Globus pallidus (tissue), 1 donor: ENCODE measurements at regions not wholly inside any gene's neighbourhood (a gene's known extent, or its start where the extent isn't known, plus 50 kb on each side); places are given as distances from the start of the nearest gene placed in this dataset.

Experiments
- DNase-seq: peaks from one replicate; pipeline ENCODE4 v3.0.0-alpha.2; 2015; ENCODE audit warnings: low spot score

DNA sequence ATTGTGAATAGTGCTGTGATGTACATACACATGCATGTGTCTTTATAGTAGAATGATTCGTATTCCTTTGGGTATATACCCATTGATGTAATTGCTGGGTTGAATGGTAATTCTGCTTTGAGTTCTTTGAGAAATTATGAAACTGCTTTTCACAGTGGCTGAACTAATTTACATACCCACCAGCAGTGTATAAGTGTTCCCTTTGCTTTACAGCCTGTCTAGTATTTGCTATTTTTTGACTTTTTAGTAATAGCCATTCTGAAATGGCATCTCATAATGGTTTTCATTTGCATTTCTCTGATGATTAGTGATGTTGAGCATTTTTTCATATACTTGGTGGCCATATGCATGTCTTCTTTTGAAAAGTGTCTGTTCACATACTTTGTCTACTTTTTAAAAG, 54.5 kb upstream of the FAM78B start:
- DNase-seq, result no peak

DNA sequence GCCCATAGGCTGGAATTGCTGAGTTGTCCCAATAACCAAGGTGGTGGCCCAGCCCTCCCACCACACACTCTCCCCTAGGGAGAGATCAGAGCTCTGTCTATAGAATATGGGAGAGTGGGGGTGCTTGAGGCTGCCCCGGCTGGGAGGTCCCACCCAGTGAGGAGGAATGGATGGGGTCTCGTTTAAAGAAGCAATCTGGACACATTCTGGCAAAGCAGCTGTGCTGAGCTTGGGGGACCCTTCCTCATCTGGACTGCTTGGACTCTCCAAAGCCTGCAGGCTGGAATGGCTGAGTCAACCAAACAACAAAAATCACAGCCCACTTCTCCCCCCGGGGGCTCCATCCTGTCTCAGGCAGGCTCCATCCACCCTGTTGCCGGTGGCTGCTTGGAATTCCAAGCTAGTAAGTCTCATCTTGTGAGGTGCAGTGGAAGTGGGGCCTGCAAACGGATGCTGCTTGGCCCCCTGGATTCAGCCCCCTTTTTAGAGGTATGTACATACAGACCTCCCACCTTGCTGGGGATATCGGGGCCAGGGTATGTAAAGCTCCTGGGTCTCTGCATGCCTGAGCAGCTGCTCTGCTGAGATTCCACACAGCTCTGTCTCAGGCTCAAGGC, 67.1 kb upstream of the FAM78B start:
- DNase-seq, result no peak

DNA sequence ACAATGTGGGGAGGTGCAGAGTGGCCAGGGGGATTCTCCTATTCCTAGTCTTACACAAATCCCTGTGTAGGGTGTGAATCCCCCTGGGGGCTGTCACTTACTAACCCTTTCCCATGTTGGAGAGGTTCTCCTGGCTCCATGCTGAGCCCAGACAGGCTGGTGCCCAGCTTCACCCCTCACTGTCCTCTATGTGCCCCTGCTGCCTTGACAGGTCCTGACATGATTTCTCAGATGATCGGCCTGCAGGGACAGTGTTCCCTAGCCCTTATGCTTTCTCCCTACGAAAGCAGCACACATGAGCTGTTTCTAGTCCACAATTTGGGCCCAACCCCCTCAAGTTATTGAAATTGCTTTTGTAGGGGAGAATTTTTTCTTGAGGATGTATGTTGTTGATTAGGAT, 68.9 kb upstream of the FAM78B start:
- no peak for DNase-seq

DNA sequence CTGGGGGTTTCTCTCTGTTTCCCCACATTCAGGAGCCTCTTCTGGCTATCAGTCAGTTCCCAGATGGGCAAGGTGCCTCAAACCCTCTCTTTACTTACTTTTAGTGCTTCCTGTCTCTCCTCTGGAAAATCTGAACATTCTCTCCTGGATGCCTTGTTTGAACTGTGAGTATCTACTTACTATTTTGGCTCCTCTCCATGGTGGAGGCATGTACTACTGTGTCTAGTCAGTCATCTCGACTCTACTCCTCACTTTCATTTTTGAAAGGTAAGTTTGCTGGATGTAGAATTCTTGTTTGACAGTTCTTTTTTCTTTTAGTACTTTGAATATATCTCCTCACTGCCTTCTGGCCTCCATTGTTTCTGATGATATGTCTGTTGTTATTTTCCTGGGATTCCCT, 70.9 kb upstream of the FAM78B start:
- DNase-seq, result no peak

DNA sequence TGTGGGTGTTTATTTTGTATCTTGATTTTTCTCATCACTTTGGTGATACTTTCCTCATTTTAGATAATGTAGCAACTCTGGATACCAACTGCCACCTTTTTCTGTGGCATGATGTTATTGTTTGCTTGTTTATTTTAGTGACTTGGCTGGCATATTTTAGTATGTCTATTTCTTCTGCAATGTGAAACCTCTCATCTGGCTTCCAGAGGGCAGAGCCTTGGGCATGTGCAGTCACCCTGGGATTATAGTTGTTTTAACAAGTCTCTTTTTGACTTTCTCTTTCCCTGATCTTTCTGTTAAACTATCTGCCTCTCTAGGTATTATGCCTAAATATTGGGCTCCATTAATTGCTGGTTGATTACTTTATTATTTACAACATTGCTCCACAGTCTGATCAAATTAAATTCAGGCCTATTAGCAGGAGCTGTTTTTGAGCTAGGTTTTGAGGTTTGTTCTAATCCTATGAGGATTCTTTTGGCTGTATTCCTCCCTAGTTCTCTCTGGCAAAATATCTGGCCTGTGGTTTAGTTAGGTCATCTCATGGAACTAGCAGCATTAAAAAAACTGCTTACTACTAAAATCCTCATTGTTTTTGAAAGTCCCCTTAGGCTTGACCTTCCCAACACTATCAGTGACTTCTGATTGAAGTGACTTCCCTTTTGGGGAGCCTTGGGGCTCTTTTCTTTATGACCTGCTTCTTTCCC, 86.4 kb upstream of the FAM78B start:
- no peak for DNase-seq

DNA sequence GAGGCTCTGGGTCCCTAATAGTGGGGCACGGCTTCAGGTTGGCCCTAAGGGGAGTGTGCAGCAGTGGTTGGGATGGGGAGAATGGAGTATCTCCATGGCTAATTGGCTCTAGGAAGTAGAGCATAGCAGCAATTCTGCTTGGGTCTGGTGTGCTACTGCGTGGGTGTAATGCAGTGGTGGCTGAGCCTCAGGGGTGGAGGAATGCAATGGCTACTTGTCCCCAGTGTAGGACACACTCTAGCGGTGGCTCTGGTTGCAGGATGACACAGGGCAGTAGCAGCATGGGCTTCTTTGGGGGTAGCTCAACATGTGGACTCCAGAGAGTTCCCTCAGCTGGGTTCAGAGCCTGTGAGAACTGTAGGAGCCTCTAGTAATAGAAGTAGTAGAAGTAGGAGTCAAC, 91.2 kb upstream of the FAM78B start:
- DNase-seq, result no peak

DNA sequence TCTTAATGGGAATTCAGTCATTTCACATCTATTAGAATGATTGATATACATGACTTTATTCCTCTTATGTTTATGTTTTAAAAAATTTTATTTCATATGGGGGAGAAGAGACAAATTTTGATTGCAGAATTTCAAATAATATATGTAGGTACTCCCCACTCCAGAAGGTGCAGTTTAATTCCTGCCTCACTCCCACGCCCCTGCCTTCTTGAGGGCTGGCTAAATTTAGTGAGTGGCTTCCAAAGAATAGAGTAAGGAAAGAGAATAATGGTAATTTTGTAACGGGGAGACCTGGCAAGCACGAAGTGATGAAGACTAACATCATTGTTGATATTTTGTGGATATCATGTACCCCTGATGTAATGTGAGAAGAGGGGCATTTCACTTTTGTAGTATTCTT, 94.7 kb upstream of the FAM78B start:
- DNase-seq, result no peak

DNA sequence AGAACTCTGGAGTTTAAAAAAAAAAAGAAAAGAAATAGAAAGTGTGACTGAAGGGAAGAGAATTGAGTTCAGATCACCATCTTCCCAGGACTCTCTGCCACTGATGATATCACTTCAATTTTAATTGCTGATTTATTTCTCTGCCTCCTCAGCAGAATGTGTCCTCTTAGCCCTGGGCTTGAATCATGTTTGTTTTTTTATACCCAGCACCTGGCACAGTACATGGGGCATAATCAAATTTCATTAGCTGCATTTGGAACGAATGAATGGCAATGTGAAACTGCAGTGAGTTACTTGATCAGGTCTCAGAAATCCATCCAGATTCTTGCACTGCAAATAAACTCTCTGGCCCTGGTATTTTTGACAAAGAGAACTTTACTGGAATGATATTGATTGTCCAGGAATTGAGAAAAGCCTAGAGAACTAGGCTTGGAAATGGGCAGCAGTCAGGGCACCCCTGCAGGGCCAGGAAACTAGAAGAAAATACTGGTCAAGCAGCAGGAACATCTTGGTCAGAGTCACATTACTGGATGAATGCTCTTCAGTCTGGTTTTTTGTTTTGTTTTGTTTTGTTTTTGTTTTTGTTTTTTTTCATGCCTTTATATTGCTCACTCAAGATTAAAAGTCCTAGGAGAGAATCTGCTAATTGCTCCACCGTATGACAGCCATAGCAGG, 103.8 kb upstream of the FAM78B start:
- DNase-seq, result no peak

DNA sequence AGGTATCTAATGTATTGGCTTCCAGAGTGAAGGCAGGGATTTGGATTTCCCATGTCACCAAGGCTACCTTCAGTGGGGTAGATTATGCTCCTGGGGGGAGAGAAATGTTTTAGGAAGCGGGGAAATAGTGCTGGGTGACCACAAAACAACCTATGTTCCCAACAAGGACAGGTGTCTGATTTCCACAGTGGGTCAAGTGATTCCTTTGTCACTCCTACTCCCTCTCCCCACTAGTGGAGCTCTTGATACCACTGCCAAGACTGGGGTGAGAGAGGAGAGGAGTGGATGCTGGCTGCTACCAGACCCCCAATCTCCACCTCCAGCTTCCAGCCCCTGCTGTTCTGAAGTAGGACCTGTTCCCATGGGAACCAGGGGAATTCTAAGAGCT, 104.3 kb upstream of the FAM78B start:
- DNase-seq, result no peak

DNA sequence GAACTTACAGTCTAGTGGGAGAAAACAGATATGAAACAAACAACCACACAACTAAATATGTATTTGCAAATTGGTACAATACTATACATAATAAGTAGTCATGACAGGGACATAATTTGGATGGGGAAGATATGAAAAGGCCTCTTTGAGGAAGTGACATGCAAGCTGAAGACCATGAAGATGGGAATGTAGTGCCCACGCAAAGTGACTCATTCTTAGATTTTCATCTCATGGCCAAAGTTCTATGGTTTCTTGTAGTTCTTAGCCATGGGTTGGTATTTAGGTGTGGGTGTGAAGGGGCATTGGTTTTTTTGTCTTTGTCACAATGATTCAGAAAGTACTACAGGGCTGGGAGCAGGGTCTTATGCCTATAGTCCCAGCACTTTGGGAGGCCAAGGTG, 105.4 kb upstream of the FAM78B start:
- DNase-seq, result no peak

DNA sequence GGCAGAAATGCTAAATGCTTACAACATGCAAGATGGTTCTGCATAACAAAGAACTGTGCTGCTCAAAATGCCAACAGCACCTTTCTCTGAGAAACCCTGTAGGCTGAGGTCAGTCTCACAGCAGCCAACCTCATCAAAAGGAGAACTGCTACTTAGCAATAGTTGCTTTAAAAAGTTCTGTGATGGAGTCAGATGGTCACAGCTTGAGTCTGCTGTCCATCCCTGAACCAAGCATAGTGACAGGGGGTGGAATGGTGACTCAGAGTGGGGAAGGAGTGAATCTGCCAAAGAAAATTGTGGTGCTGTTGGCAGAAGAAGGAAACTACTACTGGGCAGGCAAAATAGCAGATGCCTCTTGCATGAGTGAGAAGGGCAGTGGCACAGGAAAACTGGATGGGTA, 106.0 kb upstream of the FAM78B start:
- no peak for DNase-seq

DNA sequence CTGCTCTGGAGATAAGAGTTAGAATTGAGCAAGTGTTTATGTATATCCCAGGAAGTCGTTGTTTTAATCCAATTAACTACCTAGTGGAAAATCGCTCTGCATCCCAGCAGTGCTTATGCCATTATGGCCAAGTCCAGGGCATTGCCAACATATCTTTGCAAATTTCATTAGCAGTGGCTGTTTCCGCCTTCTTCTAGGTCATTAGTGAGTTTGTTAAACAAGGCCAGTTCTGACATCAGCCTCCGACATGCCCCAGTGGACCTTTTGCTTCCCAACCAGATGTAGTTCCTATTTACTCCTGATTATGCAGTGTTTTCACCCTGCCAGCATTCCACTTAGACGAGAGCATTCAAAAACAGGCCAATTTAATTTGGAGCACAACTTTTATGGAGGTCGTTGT, 106.8 kb upstream of the FAM78B start:
- no peak for DNase-seq

DNA sequence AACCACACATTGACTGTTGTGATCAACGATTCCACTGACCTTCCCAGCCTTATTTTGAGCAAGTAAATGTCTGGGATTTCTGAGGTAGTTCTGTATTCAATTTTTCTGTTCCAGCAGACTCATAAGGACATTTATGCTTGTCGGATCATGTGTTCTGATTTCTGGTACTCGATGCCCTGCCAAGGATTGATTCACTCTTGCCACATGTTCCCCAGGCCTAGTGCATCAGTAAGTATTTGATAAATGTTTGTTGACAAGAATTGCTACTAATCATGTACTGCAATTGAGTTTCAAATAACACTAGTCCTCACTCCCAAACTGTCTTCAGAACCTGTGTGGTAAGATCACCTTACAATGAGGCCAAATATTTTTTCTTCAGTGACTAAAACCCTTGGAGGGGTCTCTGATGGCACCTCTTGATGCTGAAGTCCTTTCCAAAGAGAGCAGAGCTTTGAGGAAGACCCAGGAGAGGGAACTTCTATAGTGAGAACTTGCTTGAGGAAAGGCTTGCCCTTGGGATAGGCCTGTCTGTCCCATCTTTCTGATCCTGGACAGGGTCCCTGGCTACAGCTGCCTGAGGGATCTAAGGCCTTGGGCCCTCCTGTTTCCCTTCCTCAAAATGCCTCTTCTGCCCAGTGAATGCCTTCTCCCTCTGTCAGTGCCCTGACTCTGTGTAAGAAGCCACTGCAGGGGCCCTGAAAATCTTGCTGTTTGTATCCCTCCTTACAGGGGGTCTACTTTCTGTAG, 115.8 kb upstream of the FAM78B start:
- no peak for DNase-seq

DNA sequence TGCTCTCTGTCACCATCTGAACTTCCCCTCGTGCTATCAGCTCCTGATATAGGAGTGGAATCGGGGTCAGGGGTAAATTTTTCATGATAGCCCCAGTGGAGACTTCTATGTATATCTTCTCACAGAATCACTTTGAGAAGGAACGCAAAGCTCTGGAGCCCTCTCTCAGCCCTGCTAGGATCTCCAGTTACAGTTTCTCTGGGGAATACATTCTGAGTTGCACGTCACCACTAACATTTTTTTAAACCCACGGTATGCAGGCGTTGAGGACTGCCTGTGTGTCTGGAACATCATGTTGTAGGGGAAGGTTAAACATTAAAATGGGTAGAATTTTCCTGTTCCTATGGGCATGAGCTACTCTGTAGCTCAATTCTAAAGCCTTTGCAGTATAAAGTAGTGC, 116.4 kb upstream of the FAM78B start:
- no peak for DNase-seq

DNA sequence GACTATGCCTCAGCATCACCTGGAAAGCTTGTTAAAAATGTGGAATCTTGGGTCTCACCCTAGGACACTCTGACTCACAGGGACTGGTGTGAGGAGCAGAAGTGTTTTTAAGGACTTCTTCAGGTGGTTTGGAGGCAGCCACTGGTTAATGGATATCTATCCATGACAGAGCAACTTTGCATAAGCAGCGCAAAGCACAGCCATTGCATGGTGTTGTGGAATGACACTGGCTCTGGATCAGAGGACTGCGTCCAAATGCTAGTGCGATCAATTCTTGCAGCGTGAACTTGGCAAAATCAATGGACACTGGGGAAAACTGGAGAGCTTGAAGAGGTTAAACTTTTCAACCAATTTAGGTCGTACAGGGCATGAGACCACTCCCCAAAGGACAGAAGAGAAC, 116.8 kb upstream of the FAM78B start:
- DNase-seq, result no peak

DNA sequence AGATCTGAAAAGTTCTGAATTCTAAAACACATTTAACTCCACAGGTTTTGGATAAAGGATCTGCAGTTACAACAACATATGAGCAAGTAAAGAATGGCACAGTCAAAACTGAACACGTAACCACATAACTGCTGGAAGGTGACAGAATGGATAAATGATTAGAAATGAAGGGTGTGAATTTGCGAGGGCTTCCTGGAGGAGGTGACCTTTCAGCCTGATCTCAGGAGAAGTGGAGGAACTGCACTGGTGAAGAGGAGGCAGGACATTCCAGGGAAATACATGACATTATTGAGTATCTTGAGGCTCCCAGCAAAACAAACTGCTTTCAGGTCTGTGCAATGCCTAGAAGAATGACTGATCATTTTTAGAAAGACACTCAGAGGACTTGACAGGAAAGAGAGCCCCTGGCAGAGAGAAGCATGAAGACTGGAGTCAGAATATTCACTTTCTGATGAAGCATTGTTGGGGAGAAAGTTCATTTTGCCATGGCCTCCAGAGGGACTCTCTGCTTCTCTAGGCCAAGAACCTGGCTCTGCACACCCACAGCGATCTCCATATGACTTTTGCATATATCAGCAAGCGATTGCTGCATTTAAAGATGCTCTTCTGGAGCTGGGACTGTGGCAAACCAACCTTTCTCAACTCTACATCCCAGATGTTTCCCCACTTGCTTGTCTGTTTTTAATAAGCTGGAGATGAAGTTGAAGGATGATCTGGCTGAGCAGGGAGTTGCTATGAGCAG, 122.7 kb upstream of the FAM78B start:
- DNase-seq, result no peak

DNA sequence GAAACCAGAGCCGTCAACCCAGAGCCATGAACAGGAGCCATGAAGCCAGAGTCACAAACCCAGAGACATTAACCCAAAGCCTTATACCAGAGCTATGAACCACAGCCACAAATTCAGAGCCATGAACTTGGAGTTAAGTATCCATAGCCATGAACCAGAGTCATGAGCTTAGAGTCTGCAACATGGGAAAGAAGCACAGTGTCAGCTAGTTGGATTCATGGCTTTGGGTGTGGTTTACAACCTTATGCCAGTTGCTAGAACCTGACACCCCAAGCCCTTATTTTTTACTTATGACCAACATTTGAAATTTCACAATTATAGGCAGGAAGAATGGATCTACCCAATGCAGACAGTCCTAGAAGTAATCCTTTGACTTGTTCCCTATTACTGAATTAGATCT, 128.9 kb upstream of the FAM78B start:
- no peak for DNase-seq

DNA sequence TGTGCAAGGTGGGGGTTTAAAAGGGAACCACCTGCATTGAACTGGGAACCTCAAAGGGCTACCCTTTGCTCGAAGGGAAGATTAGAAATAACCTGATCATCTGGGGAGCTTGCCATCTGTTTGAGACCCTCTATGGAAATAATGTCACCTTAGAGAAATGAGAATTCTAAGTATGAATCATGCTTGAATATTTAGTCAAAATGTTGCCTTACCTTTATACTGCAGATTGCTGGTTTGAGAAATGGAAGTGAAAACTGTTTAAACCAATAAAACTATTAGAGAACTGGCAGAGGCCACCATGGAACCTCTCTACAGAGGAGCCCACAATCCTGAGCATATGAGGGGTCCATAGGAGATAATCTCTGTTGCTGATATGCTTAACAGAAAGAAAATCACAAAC, 131.2 kb upstream of the FAM78B start:
- DNase-seq, result no peak

DNA sequence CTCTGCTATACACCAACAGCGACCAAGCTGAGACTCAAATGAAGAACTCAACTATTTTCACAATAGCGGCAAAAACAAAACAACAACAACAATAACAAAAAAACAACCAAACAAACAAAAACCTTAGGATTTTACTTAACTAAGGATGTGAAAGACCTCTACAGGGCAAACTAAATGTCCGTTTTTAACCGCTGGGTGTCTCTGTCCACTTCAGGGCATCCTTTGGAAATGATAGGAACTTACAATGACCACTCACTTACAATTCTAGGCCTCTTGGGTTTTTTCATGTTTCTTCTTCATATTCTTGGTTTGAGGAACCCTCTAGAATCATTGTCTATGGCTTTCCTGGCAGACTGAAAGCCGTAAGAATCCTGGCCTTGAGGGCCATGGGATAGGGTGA, 134.0 kb upstream of the FAM78B start:
- no peak for DNase-seq

DNA sequence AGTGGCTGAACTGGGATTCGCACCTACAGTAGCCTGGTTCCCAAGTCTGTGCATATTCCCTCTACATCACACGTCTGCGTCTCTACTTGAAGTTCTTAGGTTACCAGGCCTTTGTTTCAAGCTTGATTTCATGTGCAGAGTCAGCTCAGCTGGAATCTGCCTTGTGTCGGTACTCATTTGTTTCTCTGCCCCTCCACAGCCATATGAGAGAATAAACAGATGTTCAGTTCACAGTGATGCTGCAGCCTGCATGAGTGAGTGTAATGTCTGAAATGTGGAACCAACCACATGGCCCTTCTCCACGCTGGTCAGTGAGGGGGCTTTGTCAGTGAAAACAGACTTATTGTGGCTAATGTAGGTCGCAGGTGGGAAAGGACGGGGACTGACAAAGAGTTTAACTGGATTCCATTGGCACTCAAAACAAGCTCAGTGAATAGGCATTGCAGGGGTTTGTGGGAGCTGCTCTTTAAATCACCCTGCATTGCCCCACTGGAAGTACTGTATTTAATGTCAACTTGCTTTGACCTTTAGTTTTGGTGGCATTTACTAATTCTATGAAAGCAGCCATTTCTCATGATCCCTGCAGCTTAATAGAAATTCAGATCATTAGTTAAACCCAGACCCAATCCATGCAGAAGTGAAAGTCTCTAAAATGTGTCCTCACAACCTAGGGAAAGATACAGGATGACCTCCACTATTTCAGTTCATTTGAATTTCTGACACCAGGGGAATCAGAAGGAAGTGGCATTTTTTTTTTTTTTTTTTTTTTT, 136.4 kb upstream of the FAM78B start:
- no peak for DNase-seq

DNA sequence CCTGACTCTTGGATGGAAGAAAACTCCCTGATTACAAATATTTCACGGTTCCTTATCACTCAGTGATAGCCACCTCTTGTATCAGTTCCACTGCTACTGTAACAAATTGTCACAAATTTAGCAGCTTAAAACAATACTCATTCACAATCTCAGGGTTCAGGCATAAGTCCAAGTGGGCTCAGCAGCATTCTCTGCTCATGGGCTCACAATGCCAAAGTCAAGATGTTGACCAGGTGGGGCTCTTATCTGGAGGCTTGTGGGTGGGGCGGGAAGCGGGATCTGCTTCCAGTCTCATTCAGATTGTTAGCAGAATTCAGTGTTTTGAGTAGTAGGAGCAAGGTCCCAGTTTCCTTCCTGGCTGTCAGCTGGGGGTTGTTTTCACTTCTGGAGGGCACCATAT, 137.3 kb upstream of the FAM78B start:
- no peak for DNase-seq

DNA sequence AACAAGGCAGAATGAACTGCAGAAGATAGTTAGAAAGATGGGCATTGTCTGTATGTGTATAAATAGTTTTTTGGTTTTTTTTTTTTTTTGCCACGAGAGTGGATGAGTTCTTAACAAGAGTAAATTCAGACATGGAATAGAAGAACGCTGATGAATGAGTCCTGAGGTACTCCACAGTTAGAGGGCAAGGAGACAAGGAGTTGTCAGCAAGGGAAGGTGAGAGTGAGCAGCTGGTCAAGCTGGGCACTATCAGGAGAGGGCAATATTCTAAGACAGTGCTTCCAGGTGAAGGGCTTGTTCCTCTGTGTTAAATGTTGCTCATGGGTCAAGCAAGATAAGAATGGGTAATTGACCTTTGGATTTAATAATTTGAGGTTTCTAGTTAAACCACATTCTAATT, 138.6 kb upstream of the FAM78B start:
- DNase-seq, result no peak
